ENCODE measurements at regions not wholly inside any gene's neighbourhood (a gene's known extent, or its start where the extent isn't known, plus 50 kb on each side); places are given as distances from the start of the nearest gene placed in this dataset.

- Histone ChIP-seq H3K23ac (ENCODE audit: insufficient read length) (no peak overlapping the region), H3K23me2 (ENCODE audit: low read depth, low read length) (peaks cover 3% of the 10 kb centered on the region; the same call in 1 of the 2 replicates), H3K36me3 (ENCODE audit: control insufficient read depth in 2 of 4, insufficient read depth in 4 of 4, low read length in 3 of 4) (no peaks in the 10 kb centered on the region), H3K4me2 (ENCODE audit: insufficient read depth in 1 of 2, low read depth in 2 of 2, low read length in 2 of 2) (no peak overlapping the region), H3K79me1 (ENCODE audit: low read depth, low read length) (no peaks in the 10 kb centered on the region), H4K5ac (ENCODE audit: insufficient read length, low read depth, low read length) (no peak overlapping the region), H2BK5ac (ENCODE audit: low read depth, low read length) (no peak overlapping the region), H3K9me3 (ENCODE audit: insufficient read depth in 2 of 2, low read depth in 1 of 2, low read length in 1 of 2) (no peaks in the 10 kb centered on the region), H3K4ac (replicated peaks; ENCODE audit: insufficient read length, low read depth, low read length) (no peak overlapping the region), H4K8ac (ENCODE audit: extremely low read depth, insufficient read depth, low read length) (no peak overlapping the region), H3K79me2 (ENCODE audit: control insufficient read depth in 1 of 2, insufficient read depth in 2 of 2, low read length in 2 of 2) (no peaks in the 10 kb centered on the region), H3K14ac (ENCODE audit: insufficient read length) (no peak overlapping the region), H2AK5ac (ENCODE audit: low read depth, low read length) (no peak overlapping the region), H4K20me1 (replicated peaks in 1 of 2; ENCODE audit: control insufficient read depth in 1 of 2, insufficient read depth in 2 of 2, low read length in 2 of 2) (no peaks in the 10 kb centered on the region), H3K27ac (ENCODE audit: low read depth, low read length) (no peak overlapping the region), H2BK120ac (replicated peaks; ENCODE audit: low read depth, low read length) (no peak overlapping the region), H3K4me1 (replicated peaks in 1 of 4; ENCODE audit: control insufficient read depth in 3 of 4, insufficient read depth in 4 of 4, low read length in 3 of 4) (peaks cover 0 to 12% (median 4%) of the 10 kb centered on the region in 4 experiments; a peak in 3 of 7 replicates), H3K18ac (ENCODE audit: extremely low read depth, low read length) (no peak overlapping the region), H3K9ac (replicated peaks in 1 of 4; ENCODE audit: extremely low read depth in 1 of 4, low read depth in 3 of 4, low read length in 3 of 4) (no peak overlapping the region), H2BK12ac (ENCODE audit: low read depth, low read length) (no peak overlapping the region), H3K56ac (replicated peaks; ENCODE audit: insufficient read length, low read depth, low read length) (no peak overlapping the region), H3K4me3 (ENCODE audit: extremely low read depth in 1 of 4, insufficient read depth in 2 of 4, low read depth in 3 of 4, low read length in 4 of 4) (no peak overlapping the region), H2AFZ (ENCODE audit: low read length) (no peak overlapping the region), H2BK20ac (ENCODE audit: low read length) (no peak overlapping the region), H2BK15ac (ENCODE audit: low read length) (no peak overlapping the region), H4K91ac (replicated peaks; ENCODE audit: insufficient read length, low read length) (no peak overlapping the region), H3K27me3 (replicated peaks in 1 of 4; ENCODE audit: control insufficient read depth in 3 of 4, extremely low read depth in 1 of 4, insufficient read depth in 3 of 4, low read length in 3 of 4) (no peaks in the 10 kb centered on the region)
- CTCF ChIA-PET (ENCODE audit: partially characterized antibody) = interaction anchor here (1.2 kb wide), 1 partner anchor 15 kb away, joined by 3 read pairs; no protein-coding TSS in a partner anchor
- no peak for TF ChIP-seq ATF2 (IDR thresholded peaks at IDR 0.05; ENCODE audit: low read length)
- no peak for TF ChIP-seq TAF1 (IDR thresholded peaks at IDR 0.05; ENCODE audit: low read depth, low read length)
- no peak for TF ChIP-seq HDAC6 (IDR thresholded peaks at IDR 0.05; ENCODE audit: low read depth, low read length)
- no peak for TF ChIP-seq SP4 (IDR thresholded peaks at IDR 0.05; ENCODE audit: low read length)
- no peak for TF ChIP-seq GABPA (IDR thresholded peaks at IDR 0.05; ENCODE audit: borderline replicate concordance, insufficient read depth, low read length)
- TF ChIP-seq BACH1 (IDR thresholded peaks at IDR 0.05; ENCODE audit: low read length) = no peak
- no peak for TF ChIP-seq USF2 (IDR thresholded peaks at IDR 0.05; ENCODE audit: low read length)
- no peak for TF ChIP-seq BRCA1 (IDR thresholded peaks at IDR 0.05; ENCODE audit: low read depth, low read length)
- no peak for TF ChIP-seq TBP (IDR thresholded peaks at IDR 0.05; ENCODE audit: low read depth, low read length)
- no peak for TF ChIP-seq JUND (IDR thresholded peaks at IDR 0.05; ENCODE audit: low read length)
- TF ChIP-seq RXRA (IDR thresholded peaks at IDR 0.05; ENCODE audit: insufficient read depth, low read depth, low read length) = no peak
- TF ChIP-seq E2F6 (IDR thresholded peaks at IDR 0.05) = no peak
- FAIRE-seq (no peak), DNase-seq (ENCODE audit: low read depth in 1 of 2, low spot score in 2 of 2) (no peak)
- WGBS, 2 experiments (ENCODE audit: extremely low coverage in 1 of 2, insufficient coverage in 1 of 2, insufficient read length in 1 of 2, insufficient replicate concordance in 2 of 2, low coverage in 1 of 2, low lambda C conversion rate in 2 of 2, missing lambda C conversion rate in 1 of 2) = 95% methylated on average over 1 of the region's 1 CpG; no CpG with 5 or more reads in 1 of the 2 experiments
- POLR2A ChIA-PET (ENCODE audit: partially characterized antibody) = no interaction called here
These were observed 288.7 kb downstream of the CSNK1G3 start for GRCh38 chr5:123800640-123801039.

Measured in H1 (cell line).